ENCODE measurements at regions not wholly inside any gene's neighbourhood (a gene's known extent, or its start where the extent isn't known, plus 50 kb on each side); places are given as distances from the start of the nearest gene placed in this dataset.

GRCh38 chr9:90442723-90443122 lies 199.9 kb downstream of the DIRAS2 start:
- TF ChIP-seq CTCF (IDR thresholded peaks at IDR 0.05; ENCODE audit: insufficient read depth, low read length, poor library complexity, severe bottlenecking) (no peak), EZH2phosphoT487 (conservative IDR thresholded peaks at IDR 0.05; ENCODE audit: low read length) (no peak)

Measured in SU-DHL-6 (cell line).